Panc1 (cell line): ENCODE measurements at regions not wholly inside any gene's neighbourhood (a gene's known extent, or its start where the extent isn't known, plus 50 kb on each side); places are given as distances from the start of the nearest gene placed in this dataset.

Experiments used
- CTCF ChIP-seq: fragments of 450-650 bp; IDR thresholded peaks from 2 replicates; pipeline ENCODE4 v1.5.1; 2017; ENCODE audit warnings: mild to moderate bottlenecking
- POLR2AphosphoS5 ChIP-seq: IDR thresholded peaks from 2 replicates; pipeline ENCODE4 v1.6.1; 2012; ENCODE audit warnings: mild to moderate bottlenecking, low read depth, low read length, moderate library complexity
- SIN3A ChIP-seq: IDR thresholded peaks from 2 replicates; pipeline ENCODE4 v1.6.1; 2012; ENCODE audit warnings: low read depth, mild to moderate bottlenecking, low read length, moderate library complexity, borderline replicate concordance; ENCODE audit not compliant: insufficient read depth
- TCF7L2 ChIP-seq: IDR thresholded peaks from 2 replicates; pipeline ENCODE4 v1.6.1; 2011; ENCODE audit warnings: mild to moderate bottlenecking, low read depth, low read length, inconsistent platforms

- TF ChIP-seq CTCF (no peak), SIN3A (no peak), POLR2AphosphoS5 (no peak), TCF7L2 (no peak)
These were observed 203.4 kb upstream of the ID2 start for GRCh38 chr2:8478471-8478793.
